Effector memory CD4-positive, alpha-beta T cell (primary cell): ENCODE measurements at regions not wholly inside any gene's neighbourhood (a gene's known extent, or its start where the extent isn't known, plus 50 kb on each side); places are given as distances from the start of the nearest gene placed in this dataset.

Experiments
- DNase-seq, 3 donors: peaks; one replicate each; pipeline ENCODE4 v3.0.0-alpha.2; 2020
- H3K27ac ChIP-seq: 2 replicates; pipeline ENCODE4 v1.7.0; 2013; ENCODE audit warnings: mild to moderate bottlenecking, low read length, moderate library complexity; ENCODE audit not compliant: insufficient read depth, poor library complexity, severe bottlenecking
- H3K27me3 ChIP-seq: replicated peaks from 2 replicates; pipeline ENCODE4 v1.7.0; 2013; ENCODE audit warnings: mild to moderate bottlenecking, low read length; ENCODE audit not compliant: insufficient read depth, control insufficient read depth, poor library complexity, severe bottlenecking
- H3K36me3 ChIP-seq: 2 replicates; pipeline ENCODE4 v1.7.0; 2013; ENCODE audit warnings: mild to moderate bottlenecking, low read length, moderate library complexity; ENCODE audit not compliant: control insufficient read depth, insufficient read depth
- H3K4me1 ChIP-seq: 2 replicates; pipeline ENCODE4 v1.7.0; 2013; ENCODE audit warnings: low read length, mild to moderate bottlenecking; ENCODE audit not compliant: control insufficient read depth, insufficient read depth, poor library complexity, severe bottlenecking
- H3K4me3 ChIP-seq: 2 replicates; pipeline ENCODE4 v1.7.0; 2013; ENCODE audit warnings: low read length, low read depth, mild to moderate bottlenecking; ENCODE audit not compliant: insufficient read depth, poor library complexity, severe bottlenecking
- H3K9me3 ChIP-seq: 2 replicates; pipeline ENCODE4 v1.7.0; 2013; ENCODE audit warnings: mild to moderate bottlenecking, low read length, moderate library complexity; ENCODE audit not compliant: control insufficient read depth

DNA sequence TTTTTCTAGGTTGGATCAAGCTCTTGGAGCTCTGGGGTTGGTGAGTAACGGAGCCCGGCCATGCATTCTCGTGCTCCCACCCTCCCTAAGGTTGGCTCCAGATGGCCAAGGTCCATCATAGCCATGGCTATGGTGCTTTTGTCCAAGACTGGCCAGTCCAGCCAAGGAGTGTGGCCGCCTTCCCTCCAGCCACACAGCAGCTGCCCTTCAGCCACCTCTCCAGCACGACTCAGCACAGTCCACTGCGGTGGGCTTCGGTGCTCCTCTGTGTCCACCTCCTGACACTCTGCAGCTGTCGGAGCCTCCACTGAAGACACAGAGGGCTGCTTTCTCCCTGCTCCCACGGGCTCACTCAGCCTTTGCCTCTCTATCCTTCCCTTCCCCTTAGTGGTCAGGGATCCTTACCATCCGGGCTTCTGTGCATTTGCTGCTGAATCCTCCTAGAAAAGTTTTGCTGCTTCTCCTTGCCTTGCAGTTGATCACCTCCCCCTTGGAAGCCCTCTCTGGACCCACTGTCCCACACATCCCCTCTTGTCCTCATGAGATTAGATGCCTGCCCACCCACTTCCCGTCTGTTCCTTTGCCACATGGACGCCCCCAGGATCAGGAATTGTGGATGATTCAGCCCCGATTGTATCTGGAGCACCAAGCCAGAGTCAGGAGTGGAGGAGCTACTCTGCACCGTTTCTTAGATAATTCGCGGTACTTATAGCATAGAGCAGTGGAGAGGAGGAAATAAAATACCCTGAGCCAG is 177.1 kb upstream of the COPS8 start:
- Histone ChIP-seq H3K27ac (no peak overlapping the region), H3K4me1 (no peaks in the 10 kb centered on the region), H3K27me3 (no peaks in the 10 kb centered on the region), H3K9me3 (no peaks in the 10 kb centered on the region), H3K4me3 (no peak overlapping the region), H3K36me3 (no peaks in the 10 kb centered on the region)
- DNase-seq: no peak

DNA sequence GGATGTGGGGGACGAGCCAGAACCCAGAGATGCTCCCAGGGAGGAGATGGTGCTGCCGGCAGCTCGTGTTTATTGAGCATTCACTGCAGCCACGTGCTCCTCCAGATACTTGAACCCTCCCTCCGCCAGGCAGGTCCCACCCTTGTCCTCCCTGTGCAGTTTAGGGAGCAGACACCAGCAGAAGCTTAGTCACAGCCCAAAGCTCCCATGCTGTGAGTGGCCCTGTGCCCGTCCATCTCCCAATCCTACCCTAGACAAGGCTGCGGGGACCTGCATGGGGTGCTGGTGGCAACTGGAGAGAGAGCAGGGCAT is 176.5 kb upstream of the COPS8 start:
- Histone ChIP-seq H3K9me3 (no peaks in the 10 kb centered on the region), H3K4me1 (no peaks in the 10 kb centered on the region), H3K36me3 (no peaks in the 10 kb centered on the region), H3K27ac (no peak overlapping the region), H3K4me3 (no peak overlapping the region), H3K27me3 (no peaks in the 10 kb centered on the region)
- no peak for DNase-seq

DNA sequence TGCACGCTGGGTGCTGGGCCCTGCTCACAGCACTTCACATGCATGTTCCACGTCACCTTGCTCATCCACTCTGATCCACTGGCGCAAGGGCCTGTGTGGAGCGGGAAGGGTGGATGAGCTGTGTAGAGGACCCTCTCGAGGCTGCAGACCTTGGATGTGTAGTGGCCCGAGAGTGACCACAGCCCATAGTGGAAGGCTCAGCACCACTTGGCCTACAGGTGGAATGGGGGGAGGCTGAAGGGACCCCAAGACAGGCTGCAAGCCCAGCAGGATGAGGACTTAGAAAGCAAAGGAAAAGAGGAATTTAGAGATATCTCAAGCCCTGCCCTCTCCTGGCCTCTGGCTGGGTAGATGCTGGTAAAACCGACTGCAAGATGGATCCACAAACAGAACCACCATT is 175.9 kb upstream of the COPS8 start:
- Histone ChIP-seq H3K27ac (no peak overlapping the region), H3K27me3 (no peaks in the 10 kb centered on the region), H3K4me1 (no peaks in the 10 kb centered on the region), H3K9me3 (no peaks in the 10 kb centered on the region), H3K4me3 (no peak overlapping the region), H3K36me3 (no peaks in the 10 kb centered on the region)
- DNase-seq: no peak

DNA sequence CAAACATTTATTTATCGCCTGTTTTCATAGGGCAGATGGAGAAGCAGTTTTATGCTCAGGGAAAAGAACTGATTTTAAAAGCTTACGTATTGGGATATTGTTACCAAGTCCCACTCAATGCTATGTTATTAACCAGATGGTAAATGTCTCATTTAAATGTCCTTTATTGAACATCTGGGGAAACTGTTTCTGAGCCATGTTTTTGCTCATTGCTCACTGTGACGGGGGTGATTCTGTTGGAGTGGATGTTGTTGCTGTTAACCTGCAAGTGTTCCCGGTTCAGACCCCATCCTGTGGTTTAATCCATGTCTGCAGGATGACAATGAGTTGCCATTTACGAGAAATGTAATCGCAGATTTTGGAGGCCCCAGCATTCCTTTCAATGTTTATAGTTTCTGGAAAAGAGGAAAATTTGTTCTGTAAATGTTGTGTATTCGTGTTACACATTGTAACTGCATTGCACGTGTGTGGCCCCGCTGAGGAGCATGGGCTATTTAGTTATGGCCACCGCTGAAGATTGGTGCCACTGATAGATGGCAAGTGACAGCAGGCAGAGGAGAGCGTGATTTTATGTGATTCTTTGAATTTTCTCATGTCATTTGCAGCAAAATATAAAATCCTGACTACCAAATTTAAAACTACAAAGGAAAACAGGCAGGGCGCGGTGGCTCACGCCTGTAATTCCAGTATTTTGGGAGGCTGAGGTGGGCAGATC is 174.8 kb upstream of the COPS8 start:
- no peak for DNase-seq
- H3K36me3 ChIP-seq: no peaks in the 10 kb centered on the region
- H3K4me1 ChIP-seq: no peaks in the 10 kb centered on the region
- H3K27me3 ChIP-seq: no peaks in the 10 kb centered on the region
- H3K9me3 ChIP-seq: no peaks in the 10 kb centered on the region
- H3K4me3 ChIP-seq: no peak overlapping the region
- H3K27ac ChIP-seq: no peak overlapping the region

DNA sequence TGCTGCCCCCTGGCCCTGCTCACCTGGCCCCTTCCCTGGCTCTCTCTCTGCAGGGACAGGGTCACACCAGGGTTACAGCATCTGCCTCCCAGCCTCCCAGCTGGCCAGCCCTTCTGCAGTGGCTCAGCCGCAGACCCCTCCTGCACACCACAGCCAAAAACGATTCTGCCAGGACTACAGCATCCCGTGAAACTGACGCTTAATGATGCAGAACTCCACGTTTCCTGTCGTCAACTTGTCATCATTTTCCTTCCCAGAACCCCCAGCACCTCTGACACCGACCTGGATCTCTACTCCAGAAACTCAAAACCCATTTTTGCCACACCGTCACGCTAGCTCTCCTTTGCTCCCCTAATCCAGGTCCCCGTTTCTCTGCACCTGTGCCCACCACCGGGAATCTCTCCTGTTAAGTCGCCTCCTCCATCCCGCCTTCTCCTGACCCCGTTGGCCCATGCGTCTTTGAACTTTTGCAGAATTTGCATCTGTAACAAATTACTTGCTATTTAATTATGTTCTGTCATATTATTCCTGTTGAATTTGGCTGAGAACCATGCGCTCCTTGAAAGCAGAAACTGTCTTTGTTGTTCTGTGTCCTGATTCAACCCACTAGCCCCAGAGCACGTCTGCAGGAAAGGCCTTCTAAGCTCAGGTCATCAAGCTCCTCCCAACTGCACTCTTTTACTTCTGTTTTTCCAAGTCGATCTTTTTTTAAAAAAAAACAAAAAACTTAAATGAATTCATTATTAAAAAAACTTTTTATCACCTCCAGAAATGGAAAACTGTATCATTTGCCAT is 173.2 kb upstream of the COPS8 start:
- Histone ChIP-seq H3K4me1 (no peaks in the 10 kb centered on the region), H3K27me3 (no peaks in the 10 kb centered on the region), H3K27ac (no peak overlapping the region), H3K4me3 (no peak overlapping the region), H3K9me3 (no peaks in the 10 kb centered on the region), H3K36me3 (no peaks in the 10 kb centered on the region)
- no peak for DNase-seq

DNA sequence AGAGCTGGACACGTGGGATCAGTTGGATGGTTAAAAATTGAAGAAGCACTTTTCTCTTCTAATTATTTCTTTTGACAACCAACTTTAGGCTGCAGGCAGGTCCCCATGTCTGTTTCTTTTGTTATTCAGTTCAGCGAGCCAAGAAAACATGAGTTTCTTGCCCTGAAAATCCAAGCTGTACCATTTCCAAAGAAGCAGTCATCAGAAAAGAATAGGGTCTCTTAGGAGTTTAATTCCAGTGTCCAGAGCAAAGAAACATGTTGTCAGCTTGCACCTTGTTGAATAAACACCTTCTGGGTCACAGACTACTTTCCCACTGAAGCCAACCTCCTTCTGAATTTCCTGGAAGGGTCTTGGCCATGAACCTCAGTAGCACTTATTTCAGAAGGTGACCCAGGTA is 170.5 kb upstream of the COPS8 start:
- Histone ChIP-seq H3K9me3 (no peaks in the 10 kb centered on the region), H3K4me1 (no peaks in the 10 kb centered on the region), H3K36me3 (no peaks in the 10 kb centered on the region), H3K27me3 (no peaks in the 10 kb centered on the region), H3K27ac (no peak overlapping the region), H3K4me3 (no peak overlapping the region)
- DNase-seq: no peak

DNA sequence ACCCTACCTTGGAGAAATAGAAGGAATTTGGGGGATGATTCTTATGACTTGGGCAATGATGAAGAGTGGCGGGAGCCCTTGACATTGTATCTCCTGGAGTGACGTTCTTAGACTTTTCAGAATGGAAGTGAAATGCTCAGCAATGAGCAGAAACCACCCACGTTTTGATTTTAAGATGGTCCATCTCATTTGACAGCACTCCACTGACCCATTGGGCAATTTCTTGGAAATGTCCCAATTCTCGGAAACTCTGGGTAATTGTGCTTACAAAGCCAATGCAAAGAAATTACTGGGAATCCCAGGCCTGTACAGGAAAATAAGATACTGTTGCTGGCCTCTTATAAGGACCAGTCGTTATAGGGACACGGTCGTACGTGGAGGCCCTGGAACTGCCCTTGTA is 170.0 kb upstream of the COPS8 start:
- Histone ChIP-seq H3K9me3 (no peaks in the 10 kb centered on the region), H3K27ac (no peak overlapping the region), H3K36me3 (no peaks in the 10 kb centered on the region), H3K4me3 (no peak overlapping the region), H3K4me1 (no peaks in the 10 kb centered on the region), H3K27me3 (no peaks in the 10 kb centered on the region)
- no peak for DNase-seq

DNA sequence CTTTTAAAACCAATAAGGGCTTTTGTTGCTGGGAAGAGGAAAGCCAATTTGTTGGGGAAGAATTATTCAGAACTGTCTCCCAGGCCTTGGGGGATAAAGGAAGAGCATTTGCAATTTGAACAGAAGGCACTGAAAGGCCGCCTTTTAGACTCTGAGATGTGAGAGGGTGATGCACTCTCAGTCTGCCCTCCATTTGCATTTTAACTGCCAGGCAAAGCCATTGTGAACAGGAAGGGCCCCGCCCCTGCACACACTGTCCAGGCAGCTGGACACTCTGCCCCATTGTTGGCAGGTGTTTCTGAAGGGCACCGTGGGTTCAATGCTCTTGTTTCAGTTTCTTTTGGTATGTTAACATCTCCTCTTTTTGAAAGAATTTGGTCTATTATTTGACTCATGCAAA is 169.5 kb upstream of the COPS8 start:
- H3K4me1 ChIP-seq: no peaks in the 10 kb centered on the region
- no peak overlapping the region for H3K27ac ChIP-seq
- H3K4me3 ChIP-seq: no peak overlapping the region
- no peaks in the 10 kb centered on the region for H3K36me3 ChIP-seq
- no peaks in the 10 kb centered on the region for H3K27me3 ChIP-seq
- no peak for DNase-seq
- no peaks in the 10 kb centered on the region for H3K9me3 ChIP-seq

DNA sequence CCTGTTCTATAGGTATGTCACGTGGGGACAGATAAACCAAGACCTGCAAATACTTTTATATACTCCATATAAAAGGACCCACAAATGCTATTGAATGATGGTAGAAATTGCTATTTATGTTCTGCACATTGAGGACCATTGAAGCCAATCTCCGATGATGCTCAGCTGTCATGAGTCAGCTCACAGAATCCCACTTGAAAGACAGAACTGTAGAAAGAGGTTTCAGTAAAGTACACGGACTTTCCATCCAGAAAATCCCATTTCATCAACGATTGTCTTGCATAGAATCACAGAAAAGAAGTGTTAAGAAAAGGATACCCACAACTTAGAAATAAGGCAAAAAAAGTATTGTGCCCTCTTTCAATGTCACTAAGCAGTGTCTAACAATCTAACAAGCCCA is 169.0 kb upstream of the COPS8 start:
- no peak for DNase-seq
- H3K9me3 ChIP-seq: no peaks in the 10 kb centered on the region
- H3K27me3 ChIP-seq: no peaks in the 10 kb centered on the region
- H3K4me1 ChIP-seq: no peaks in the 10 kb centered on the region
- H3K36me3 ChIP-seq: no peaks in the 10 kb centered on the region
- no peak overlapping the region for H3K4me3 ChIP-seq
- H3K27ac ChIP-seq: no peak overlapping the region

DNA sequence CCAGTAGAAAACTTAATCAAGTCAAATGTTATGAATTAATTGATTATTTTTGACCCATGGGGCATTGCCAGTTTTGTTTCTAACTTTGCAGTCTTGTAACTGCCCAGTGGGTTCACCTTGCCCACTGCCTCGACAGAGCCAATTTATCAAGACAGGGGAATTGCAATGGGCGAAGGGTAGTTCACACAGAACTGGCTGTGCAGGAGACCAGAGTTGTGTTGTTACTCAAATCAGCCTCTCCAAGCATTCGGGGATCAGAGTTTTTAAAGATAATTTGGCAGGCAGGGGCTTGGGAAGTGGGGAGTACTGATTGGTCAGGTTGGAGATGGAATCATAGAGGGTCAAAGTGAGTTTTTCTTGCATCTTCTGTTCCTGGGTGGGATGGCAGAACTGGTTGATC is 168.5 kb upstream of the COPS8 start:
- no peak overlapping the region for H3K4me3 ChIP-seq
- H3K9me3 ChIP-seq: no peaks in the 10 kb centered on the region
- no peak overlapping the region for H3K27ac ChIP-seq
- no peaks in the 10 kb centered on the region for H3K36me3 ChIP-seq
- DNase-seq: no peak
- H3K27me3 ChIP-seq: no peaks in the 10 kb centered on the region
- no peaks in the 10 kb centered on the region for H3K4me1 ChIP-seq
